Spleen (tissue), 11 donors: ENCODE measurements at regions not wholly inside any gene's neighbourhood (a gene's known extent, or its start where the extent isn't known, plus 50 kb on each side); places are given as distances from the start of the nearest gene placed in this dataset.

Source experiments
- DNase-seq: peaks from one replicate; pipeline ENCODE4 v3.0.0-alpha.2; 2020
- H3K27ac ChIP-seq, 8 donors: fragments of 200-600 bp; sonication (generic) in 7 of 8; 1 replicate in 4 of 8; 2 replicates in 4 of 8; pipeline versions ENCODE4 v1.5.0 to v1.8.0; 2016 to 2021; ENCODE audit warnings: inconsistent platforms in 4 of 8, mild to moderate bottlenecking in 4 of 8, moderate library complexity in 1 of 8
- H3K27me3 ChIP-seq, 7 donors: fragments of 200-600 bp; sonication (generic) in 6 of 7; replicated peaks in 1 of 7; 1 replicate in 4 of 7; 2 replicates in 3 of 7; pipeline versions ENCODE4 v1.5.0 to v1.8.0; 2016 to 2021; ENCODE audit warnings: inconsistent platforms in 3 of 7, mild to moderate bottlenecking in 1 of 7
- H3K36me3 ChIP-seq, 6 donors: fragments of 200-600 bp; sonication (generic) in 5 of 6; 1 replicate in 4 of 6; 2 replicates in 2 of 6; pipeline versions ENCODE4 v1.5.0 to v1.8.0; 2016 to 2021; ENCODE audit warnings: inconsistent platforms in 2 of 6
- H3K4me1 ChIP-seq, 6 donors: fragments of 200-600 bp; sonication (generic) in 5 of 6; 1 replicate in 3 of 6; 2 replicates in 3 of 6; pipeline versions ENCODE4 v1.5.0 to v1.8.0; 2016 to 2021; ENCODE audit warnings: inconsistent platforms in 3 of 6
- H3K4me3 ChIP-seq, 8 donors: fragments of 200-600 bp; sonication (generic) in 7 of 8; 1 replicate in 4 of 8; 2 replicates in 4 of 8; pipeline versions ENCODE4 v1.5.0 to v1.8.0; 2016 to 2021; ENCODE audit warnings: inconsistent platforms in 4 of 8, mild to moderate bottlenecking in 4 of 8, moderate library complexity in 2 of 8
- H3K9me3 ChIP-seq, 8 donors: fragments of 200-600 bp; sonication (generic) in 7 of 8; 1 replicate in 4 of 8; 2 replicates in 4 of 8; pipeline versions ENCODE4 v1.5.0 to v1.8.0; 2016 to 2021; ENCODE audit warnings: inconsistent platforms in 4 of 8
- CTCF ChIP-seq, 11 experiments: fragments of 200-600 bp in 7 of 11; fragments of 450-650 bp in 4 of 11; sonication (generic) in 4 of 11; IDR thresholded peaks in 8 of 11; conservative IDR thresholded peaks in 3 of 11; 1 replicate in 7 of 11; 2 replicates in 4 of 11; pipeline versions ENCODE4 v1.4.0 to v1.8.0; 2016 to 2021; ENCODE audit warnings: antibody characterized with exemption in 11 of 11, inconsistent platforms in 4 of 11, mild to moderate bottlenecking in 1 of 11
- POLR2A ChIP-seq, 3 donors: fragments of 450-650 bp; IDR thresholded peaks; one replicate each; pipeline ENCODE4 v1.5.1; 2017; ENCODE audit warnings: antibody characterized with exemption in 3 of 3, mild to moderate bottlenecking in 1 of 3
- POLR2AphosphoS5 ChIP-seq, 3 donors: sonication (generic); formaldehyde crosslinking; IDR thresholded peaks; one replicate each; pipeline ENCODE4 v1.5.1; 2017; ENCODE audit warnings: antibody characterized with exemption in 3 of 3
- WGBS, 5 donors: extraction: QIAGEN DNeasy Blood & Tissue Kit in 3 of 5; methylation state at CpG; one replicate each; pipeline versions ENCODE4 v1.1.5 to v1.1.7; 2013 to 2018; 5-methylcytosine and 5-hydroxymethylcytosine counted together
- intact Hi-C: fragments of 100-400 bp; cut with DNase I; formaldehyde crosslinking; loops from one replicate; pipeline ENCODE4 v1.15.0; 2023; ENCODE audit warnings: low total_unique reads
- donor health status: healthy with polysubstance abuse.
- donor health status: DM: no; HTN: no; CAD: no; lungs with moderate emphysema.
- donor health status: DM: no; HTN: no; CAD: no.
- donor health status: Bipolar disorder and iron deficiency.
- donor health status: healthy.
- donor health status: DM: no; HTN: no; CAD: no.
- donor health status: DM: yes; HTN: yes; CAD: no.

DNA sequence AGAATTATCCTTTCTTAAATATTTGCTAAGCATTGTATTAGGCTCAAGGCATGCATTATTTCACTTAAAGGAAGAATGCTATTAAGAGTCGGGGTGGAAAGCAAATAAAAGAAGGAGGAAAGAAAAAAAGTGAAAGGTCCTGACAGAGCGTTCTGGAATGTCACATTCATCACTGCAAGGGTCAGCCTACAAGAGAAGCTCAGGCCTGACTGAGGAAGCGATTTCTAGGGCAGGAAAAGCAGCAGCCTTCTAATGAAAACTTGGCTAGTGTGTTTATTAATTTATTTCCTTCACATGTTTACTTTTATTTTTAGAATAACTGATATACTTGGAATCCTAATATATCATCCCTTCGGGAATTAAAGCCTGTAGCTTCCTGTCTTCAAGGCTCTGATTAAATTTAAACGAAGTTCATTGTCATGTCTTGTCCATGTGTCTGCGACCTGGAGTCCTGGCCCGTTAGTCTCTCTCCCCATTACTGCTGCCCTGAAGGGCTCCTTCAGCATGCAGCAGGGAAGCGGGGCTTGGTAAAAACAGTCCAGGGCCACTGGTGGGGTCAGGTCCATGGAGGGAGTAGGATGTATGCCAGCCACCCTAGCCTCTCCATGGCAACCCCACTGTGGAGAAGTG, 119.2 kb upstream of the CCDC68 start:
- peaks cover 0 to 3% (median 0%) of the 10 kb centered on the region in 6 donors for H3K4me1 ChIP-seq
- TF ChIP-seq POLR2AphosphoS5 (IDR thresholded peaks at IDR 0.05) = no peak
- DNase-seq = no peak
- H3K9me3 ChIP-seq = no peaks in the 10 kb centered on the region
- no peak overlapping the region for H3K4me3 ChIP-seq
- H3K27ac ChIP-seq = peak overlapping the region in 2 of 8 donors; percentile 3 to 33
- H3K36me3 ChIP-seq = no peaks in the 10 kb centered on the region
- intact Hi-C loops = no loop called here
- 53 to 66% (median 63%) methylated on average over 8 of the region's 8 CpGs for WGBS, 5 donors
- no peaks in the 10 kb centered on the region for H3K27me3 ChIP-seq

GRCh38 chr18:55076643-55077218, 117.5 kb upstream of the CCDC68 start:
- intact Hi-C loops = no loop called here
- H3K36me3 ChIP-seq = no peaks in the 10 kb centered on the region
- WGBS, 5 donors = 88 to 92% (median 89%) methylated on average over 5 to 6 of the region's 6 CpGs

GRCh38 chr18:55073834-55074233, 114.6 kb upstream of the CCDC68 start:
- Histone ChIP-seq H3K9me3 (no peaks in the 10 kb centered on the region), H3K27ac (no peak overlapping the region), H3K4me1 (peaks cover 0 to 15% (median 6%) of the 10 kb centered on the region in 6 donors), H3K27me3 (no peaks in the 10 kb centered on the region), H3K36me3 (no peaks in the 10 kb centered on the region), H3K4me3 (no peak overlapping the region)
- TF ChIP-seq POLR2A (IDR thresholded peaks at IDR 0.05) = no peak
- no peak for TF ChIP-seq CTCF (IDR thresholded peaks at IDR 0.05 in 8 of 11, conservative IDR thresholded peaks at IDR 0.05 in 3 of 11)
- TF ChIP-seq POLR2AphosphoS5 (IDR thresholded peaks at IDR 0.05) = no peak
- intact Hi-C loops = no loop called here
- DNase-seq = no peak

More at GRCh38 chr18:55076643-55077218, 117.5 kb upstream of the CCDC68 start:
- no peak for DNase-seq
- Histone ChIP-seq H3K9me3 (no peaks in the 10 kb centered on the region), H3K4me3 (no peak overlapping the region), H3K27ac (no peak overlapping the region), H3K4me1 (peaks cover 0 to 3% (median 0%) of the 10 kb centered on the region in 6 donors), H3K27me3 (no peaks in the 10 kb centered on the region)
- no peak for TF ChIP-seq CTCF (IDR thresholded peaks at IDR 0.05 in 8 of 11, conservative IDR thresholded peaks at IDR 0.05 in 3 of 11)
- no peak for TF ChIP-seq POLR2A (IDR thresholded peaks at IDR 0.05)
- no peak for TF ChIP-seq POLR2AphosphoS5 (IDR thresholded peaks at IDR 0.05)

DNA sequence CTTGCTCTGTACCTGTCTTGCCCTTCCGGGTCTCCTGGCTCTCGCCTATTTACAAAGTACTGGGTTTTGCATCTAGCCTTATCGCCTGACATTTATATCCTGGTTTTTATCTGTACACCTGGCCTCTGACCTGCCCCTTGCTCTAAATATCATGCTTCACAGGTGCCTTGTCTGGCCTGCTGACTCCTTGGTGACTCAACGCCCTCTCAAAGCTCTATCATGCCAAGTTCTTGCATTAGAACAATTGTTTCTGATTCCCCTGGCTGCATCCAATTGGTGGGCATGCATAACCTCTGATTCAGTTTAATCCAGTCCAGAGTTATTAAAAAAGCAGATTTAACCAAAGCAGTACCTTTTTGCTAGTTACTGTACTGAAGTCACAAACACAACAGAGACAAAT, 113.9 kb upstream of the CCDC68 start:
- TF ChIP-seq POLR2A (IDR thresholded peaks at IDR 0.05) = no peak
- TF ChIP-seq CTCF (IDR thresholded peaks at IDR 0.05 in 8 of 11, conservative IDR thresholded peaks at IDR 0.05 in 3 of 11) = no peak
- TF ChIP-seq POLR2AphosphoS5 (IDR thresholded peaks at IDR 0.05) = no peak
- Histone ChIP-seq H3K27me3 (no peaks in the 10 kb centered on the region), H3K4me1 (peaks cover 0 to 15% (median 5%) of the 10 kb centered on the region in 6 donors), H3K27ac (no peak overlapping the region), H3K4me3 (no peak overlapping the region), H3K36me3 (no peaks in the 10 kb centered on the region), H3K9me3 (no peaks in the 10 kb centered on the region)
- no peak for DNase-seq
- 83 to 91% (median 88%) methylated on average over 4 of the region's 4 CpGs for WGBS, 5 donors
- intact Hi-C loops = no loop called here
